Stimulated activated CD4-positive, alpha-beta T cell treated with anti-CD3 and anti-CD28 coated beads, Interleukin-15, amount 100 ng/mL, for 1 hour (primary cell): ENCODE measurements at regions not wholly inside any gene's neighbourhood (a gene's known extent, or its start where the extent isn't known, plus 50 kb on each side); places are given as distances from the start of the nearest gene placed in this dataset.
A peak's percentile ranks its signal among the peaks of the same experiment; 100 is the strongest.
"Not testable (repeated sequence)": the region's sequence is repeated elsewhere in the genome, so short reads cannot be mapped to it uniquely, and the experiment has no call there.

Experiments used
- DNase-seq, 2 donors: peaks; one replicate each; pipeline ENCODE4 v3.0.0-alpha.2; 2020; ENCODE audit warnings: low read depth in 1 of 2, low spot score in 1 of 2

DNA sequence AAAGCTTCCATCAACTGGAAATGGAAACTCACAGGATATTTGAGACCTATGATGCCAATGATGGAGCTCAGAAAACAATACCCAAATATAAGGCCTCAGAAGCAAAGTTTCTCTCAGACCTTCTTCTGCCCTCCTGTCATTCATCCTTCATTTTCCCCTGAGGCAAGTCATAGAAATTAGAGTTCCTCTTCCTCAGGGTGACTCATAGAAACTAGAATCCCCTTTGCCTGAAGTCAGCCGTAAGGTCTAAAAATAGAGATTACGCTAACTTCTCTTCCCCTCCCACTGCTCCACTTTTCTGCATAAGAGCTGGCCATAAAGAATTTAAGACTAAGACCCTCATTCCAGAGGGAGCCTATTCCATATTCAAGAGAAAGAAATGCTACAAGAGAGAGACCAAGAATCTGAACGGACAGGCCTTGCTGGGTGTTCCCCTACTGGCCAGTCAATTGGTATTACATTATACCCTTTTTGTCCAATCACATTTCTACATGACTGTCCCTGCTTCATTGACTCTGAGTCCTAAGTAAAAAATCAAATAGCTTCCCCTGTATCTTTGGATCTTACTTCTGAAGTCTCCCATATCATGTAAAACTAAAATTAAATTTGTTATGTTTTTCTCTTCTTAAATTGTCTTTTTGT lies 994.9 kb downstream of the ADGRL2 start:
- no peak for DNase-seq

DNA sequence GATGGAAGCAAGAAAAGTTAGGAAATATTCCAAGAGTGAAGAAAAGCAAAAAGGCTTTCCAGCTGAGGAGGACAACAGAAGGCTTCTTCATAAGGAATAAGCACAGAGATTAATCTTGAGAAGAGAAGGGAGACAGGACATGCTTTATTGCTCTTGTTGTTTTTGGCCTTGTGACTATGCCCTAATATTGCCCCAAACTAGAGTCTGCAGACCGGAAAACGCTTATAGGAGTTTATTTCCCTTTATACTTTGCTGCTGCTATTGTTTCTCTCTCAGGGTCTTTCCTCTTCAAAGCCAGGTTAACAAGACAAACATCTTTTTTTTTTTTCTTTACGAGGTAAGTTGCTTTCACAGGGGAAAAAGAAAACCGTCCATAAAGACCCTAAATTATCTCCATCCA lies 991.4 kb downstream of the ADGRL2 start:
- no peak for DNase-seq

DNA sequence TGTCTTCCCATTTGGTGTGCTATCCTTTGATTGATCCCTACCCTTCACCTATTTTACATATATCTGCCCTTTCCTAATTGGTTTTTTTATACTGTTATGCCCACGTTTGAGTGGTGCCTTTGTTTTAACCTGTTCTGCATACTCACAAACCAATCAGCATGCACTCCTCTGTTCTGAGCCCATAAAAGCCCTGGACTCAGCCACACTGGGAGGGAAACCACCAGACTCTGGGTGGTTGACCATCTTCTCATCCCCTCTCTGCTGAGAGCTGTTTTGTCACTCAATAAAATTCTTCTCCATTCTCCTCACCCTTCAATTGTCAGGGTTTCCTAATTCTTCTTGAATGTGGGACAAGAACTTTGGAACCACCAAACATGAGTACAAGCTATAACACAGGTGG lies 989.8 kb downstream of the ADGRL2 start:
- no peak for DNase-seq

DNA sequence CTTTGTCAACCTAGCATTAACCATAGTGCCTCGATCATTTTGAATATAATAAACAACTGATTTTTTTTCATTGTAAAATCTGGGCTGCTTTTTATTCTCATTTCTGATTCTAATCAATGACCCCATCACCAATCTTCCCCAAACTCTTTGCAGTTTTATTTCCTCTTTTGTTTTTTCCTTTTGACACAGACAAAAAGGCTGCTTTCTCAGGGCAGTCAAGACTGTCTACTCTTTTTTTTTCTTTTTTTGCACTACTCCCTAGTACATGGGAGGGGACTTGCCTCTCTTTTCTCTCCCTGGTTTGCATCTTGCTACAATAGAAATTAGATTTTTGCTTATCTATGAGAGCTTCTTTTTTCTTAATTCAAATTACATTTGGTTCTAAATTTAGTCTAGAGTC lies 987.9 kb downstream of the ADGRL2 start:
- no peak for DNase-seq

DNA sequence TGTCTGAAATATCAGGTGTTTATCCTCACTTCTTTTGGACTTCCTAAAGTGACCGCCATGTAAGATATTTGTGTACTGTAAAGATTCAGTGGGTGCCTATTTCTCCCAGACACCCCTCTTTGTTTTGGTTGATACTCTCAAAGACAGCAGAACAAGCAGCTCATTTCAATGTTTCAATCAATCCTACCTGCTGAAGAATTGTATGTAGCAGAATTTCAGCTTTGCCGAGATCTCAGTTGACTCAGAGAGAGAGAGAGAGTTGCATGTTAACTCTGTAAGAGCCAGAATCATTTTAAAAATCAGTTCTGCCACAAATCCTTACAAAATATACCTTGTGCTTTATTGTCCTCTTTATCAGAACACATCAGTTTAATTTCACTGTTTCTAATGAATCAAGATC lies 987.3 kb downstream of the ADGRL2 start:
- no peak for DNase-seq

DNA sequence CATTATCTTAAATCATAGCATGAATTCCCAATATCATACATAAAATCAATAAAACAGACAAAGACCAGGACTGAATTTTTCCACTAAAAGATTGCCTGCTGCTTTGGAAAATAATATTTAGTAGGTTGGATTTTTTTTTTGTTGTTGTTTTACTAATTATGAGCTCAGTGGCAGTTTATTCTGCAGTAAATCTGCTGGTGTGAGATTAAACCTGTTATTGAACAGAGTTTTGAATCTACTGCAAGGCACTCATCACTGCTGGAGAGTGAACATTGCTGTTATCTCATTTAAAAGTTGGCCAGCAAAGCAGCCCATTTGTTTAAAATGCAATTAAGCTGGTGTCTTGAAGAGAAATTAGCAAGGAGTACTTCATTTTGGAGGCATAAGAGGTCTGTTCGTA lies 986.1 kb downstream of the ADGRL2 start:
- no peak for DNase-seq

DNA sequence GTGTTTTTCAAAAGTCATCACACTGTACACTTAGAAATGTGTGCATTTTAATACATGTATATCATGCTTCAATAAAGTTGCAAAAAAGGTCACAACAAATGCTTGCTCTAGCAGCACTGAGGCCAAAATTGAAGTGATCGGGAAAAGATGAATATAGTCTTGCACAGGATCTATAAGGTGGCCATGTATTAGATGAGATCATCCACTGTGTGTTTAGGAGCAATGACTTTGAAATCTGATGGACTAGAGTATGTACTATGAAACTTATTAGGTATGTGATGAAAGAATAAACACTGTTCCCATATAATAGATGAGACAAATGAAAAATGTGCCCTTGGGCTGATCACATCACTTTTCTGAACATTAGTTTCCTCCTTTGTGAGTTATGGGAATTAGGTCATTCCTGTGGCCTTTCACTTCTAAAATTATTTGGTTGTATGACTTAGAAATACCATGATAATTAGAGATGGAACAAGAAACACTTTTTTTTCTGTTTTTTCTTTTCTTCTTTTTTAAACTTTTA lies 984.6 kb downstream of the ADGRL2 start:
- no peak for DNase-seq

DNA sequence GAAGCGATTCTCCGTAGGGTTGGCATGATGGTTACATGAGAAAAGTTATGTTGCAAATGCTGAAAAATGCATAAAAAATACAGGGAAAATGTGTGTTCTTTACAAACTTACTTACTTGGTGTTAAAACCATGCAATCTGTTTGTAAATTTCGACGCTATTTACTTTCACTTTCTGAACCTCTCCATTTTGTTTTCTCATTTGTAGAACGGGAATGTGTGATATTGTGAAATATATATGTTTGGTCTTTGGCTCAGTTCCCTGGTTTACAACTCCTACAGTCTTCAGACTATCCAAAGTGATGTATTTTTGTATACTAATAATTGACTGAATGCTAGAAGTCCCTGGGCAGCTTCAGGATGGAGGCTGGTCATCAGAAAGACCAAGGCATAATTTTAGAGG lies 982.3 kb downstream of the ADGRL2 start:
- DNase-seq: no peak

DNA sequence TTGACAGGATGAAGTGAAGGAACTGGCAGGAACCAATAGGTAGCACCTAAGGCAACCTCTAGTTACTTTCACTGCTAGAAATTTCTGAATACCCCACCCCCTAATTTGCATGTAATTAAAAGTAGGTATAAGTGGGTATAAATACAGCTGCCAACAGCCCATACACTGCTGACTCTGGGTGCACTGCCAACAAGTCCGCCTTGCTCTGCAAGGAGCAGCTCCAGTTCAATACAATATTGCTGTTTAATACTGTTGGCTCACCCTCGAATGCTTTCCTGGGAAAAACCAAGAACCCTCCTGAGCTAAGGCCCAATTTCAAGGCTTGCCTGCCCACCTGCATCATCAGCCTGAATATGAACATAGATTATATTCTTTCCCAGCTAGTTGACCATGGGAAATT lies 981.9 kb downstream of the ADGRL2 start:
- no peak for DNase-seq

DNA sequence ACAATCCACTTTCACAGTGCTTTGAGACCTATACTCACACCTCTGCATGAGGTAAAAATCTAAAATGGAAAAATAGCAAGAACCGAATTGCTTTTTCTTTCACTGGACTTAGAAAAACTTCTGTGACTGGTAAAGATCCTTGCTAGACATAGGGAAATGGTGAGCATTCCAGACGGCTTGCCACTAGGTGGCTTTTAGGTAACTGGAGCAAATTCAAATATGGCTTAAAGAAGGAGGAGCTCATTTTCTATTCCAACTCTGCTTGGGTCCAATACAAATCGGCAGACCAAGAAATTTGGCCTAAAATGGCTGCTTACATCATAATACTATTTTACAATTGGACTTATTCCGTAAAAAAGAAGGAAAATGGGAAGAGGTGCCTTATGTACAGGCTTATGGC lies 977.9 kb downstream of the ADGRL2 start:
- no peak for DNase-seq

DNA sequence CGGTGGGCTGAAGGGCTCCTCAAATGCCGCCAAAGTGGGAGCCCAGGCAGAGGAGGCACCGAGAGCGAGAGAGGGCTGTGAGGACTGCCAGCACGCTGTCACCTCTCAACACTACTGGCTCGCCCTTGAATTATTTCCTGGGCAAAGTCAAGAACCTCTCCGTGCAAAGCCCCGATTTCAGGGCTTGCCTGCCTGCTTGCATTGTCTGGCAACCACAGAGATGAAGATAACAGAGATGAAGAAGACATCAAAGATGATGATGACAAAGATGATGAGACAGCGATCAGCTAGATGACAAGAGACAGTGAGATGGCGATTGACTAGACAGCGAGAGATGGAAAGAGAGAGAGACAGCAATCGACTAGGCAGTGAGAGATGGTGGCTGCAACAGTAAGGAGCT lies 976.5 kb downstream of the ADGRL2 start:
- DNase-seq: no peak

DNA sequence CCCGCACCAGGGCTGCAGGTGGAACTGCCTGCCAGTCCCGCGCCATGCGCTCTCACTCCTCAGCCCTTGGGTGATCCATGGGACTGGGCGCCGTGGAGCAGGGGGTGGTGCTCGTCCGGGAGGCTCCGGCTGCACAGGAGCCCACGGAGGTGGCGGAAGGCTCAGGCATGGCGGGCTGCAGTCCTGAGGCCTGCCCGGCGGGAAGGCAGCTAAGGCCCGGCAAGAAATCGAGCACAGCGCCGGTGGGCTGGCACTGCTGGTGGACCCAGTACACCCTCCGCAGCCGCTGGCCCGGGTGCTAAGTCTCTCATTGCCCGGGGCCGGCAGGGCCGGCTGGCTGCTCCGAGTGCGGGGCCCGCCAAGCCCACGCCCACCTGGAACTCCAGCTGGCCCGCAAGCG lies 976.0 kb downstream of the ADGRL2 start:
- not testable (repeated sequence) for DNase-seq

DNA sequence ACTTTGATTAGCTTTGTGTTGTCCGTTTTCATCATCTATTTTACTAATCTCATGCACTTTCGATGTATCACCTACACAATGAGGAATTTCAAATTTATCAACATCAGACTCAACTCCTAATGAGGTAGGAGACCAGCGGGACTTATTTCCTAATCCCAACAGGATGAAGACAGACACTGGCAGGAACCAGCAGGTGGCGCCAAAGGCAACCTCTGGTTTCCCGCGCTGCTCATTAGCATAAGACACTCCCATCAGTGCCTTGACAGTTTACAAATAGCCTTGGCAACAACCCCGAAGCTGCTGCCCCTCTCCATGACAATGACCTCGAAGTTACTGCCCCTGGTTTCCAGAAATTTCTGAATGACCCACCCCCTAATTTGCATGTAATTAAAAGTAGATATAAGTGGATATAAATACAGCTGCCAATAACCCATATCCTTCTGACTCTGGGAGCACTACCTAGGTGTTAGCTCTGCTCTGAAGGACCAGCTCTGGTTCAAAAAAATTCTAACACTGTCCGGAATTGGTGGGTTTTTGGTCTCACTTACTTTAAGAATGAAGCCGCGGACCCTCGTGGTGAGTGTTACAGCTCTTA lies 974.8 kb downstream of the ADGRL2 start:
- DNase-seq: peak in 1 of 2 donors; percentile 6

DNA sequence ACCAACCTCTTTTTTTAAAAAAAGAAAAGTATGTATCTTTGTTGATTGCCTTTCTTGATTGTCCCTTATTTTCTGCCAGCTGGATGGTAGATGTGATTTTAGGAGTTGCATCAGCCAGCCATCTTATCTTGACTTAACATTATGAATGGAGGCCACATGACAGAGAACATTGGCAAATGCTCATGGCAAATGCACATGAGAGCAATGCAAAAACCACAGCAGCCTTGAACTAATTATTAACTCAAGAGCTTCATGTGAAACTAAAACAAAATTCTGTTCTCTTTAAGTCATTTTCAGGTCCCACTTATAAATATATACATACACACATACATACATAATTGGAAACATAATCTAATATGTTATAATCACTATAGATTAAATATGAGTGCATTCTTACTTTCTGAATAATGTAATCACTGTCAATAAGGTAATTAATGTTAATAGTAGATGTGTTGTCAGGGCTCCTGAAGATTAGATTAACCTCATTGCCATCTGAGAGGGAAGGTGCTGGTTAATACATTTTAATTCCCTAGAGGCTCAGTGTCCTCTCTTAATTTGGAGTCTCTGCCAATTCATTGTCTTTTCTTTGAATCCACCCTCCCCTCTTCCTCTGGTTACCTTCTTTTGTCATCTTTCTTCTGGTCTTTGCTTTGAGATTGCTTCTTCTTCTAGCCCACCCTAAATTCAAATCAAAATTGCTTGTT lies 962.2 kb downstream of the ADGRL2 start:
- no peak for DNase-seq

DNA sequence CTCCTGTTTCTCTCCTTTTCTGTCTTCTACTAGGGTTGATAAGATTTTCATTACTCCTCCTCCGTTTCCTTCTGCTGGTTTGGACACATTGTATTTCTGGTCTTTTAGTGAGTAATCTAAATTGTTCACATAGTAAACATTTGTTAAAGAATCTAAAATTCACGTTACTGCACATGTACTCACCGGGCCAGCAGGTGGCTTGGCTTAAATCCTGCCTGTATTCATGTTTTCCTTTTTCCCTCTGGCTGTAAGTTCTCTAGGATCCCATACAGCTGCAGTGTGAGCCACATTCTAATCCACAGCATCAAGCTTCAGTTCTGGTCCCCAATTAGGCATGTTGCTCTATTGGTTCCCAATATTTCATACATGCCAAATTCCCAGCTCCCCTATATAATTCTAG lies 958.3 kb downstream of the ADGRL2 start:
- DNase-seq: no peak

DNA sequence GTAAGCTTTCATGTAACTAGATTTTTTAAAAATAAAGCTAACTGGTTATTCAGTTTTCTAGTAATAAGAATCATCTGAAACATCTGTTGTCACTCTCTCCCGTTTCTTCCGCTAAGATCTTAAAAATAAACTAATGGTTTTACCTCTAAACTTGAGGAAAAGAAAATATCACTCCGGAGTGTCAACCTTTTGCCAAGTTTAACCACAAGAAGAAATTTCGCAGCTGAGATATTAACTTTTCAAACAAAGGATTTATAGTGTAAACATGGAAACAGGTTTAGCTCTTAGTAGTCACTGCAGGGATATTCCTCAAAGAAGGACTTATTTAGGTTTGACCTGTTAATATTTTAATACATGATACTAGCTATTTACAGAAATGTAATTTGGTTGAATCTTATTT lies 954.9 kb downstream of the ADGRL2 start:
- no peak for DNase-seq

DNA sequence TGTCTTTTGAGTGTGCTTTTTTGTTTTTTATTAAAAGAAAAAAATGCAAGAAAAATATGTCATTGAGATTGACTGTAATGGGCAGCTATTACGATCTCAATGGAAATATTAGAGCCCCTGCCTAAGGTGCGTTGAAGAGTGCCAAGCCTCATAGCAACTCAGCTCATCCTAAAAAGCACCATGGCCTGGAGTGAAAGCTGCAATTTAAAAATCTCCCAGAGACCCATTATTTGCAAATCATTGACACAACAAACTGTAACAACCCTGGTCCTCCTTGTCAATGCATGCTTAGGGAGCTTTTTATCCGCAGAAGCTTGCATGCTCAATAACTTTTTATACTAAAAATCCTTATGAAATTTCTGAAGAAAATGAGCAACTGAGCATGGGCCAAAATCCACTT lies 954.5 kb downstream of the ADGRL2 start:
- DNase-seq: no peak

DNA sequence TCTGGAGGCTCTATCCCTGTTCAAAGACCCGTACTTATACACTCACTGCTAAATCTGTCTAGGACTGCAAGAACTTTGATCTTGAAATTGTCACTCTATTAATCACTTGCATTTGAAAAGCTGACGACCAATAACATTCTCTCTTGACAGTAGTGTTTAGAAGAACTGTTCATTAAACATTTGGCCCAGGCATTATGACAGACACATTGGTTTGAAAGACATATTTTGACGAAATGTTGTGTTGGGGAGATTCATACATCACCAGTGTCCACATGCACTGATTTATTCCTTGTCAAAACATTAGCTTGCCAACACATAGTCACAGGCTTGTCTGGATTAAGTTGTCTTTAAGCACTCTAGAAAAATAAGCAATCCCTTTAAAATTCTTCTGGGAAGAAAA lies 951.3 kb downstream of the ADGRL2 start:
- no peak for DNase-seq

DNA sequence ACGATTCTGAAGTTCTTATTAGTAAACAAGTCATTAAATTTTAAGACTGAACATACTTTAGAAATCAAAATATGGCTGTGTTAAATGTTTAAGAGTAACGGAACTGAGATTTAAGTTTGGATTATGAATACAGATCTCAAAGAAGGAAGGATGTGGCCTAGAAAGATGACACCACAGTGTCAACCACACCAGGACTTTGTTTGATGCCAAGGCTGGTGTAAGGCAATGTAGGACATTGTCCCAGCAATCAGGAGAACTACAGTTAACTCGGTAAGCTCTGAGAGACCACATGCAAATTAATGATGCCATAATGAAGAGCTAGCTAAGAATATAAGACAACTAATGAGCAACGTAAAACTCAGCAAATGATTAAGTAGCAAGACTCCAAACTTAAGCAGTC lies 932.9 kb downstream of the ADGRL2 start:
- no peak for DNase-seq

DNA sequence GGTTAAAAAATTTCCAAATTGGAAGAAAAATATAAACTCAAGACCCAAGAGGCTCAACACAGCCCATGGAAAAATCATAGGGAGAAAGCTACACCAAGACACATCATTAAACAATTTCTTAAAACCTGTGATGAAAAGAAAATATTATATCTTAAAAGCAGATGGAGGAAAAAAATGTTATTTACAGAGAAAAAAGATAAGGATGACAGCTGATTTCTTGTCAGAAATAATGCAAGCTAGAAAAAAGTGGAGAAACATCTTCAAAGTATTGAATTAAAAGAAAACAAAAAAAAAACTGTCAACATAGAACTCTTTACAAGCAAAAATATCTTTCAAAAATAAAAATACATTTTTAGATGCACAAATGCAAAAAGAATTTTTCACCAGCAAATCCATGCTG lies 930.5 kb downstream of the ADGRL2 start:
- no peak for DNase-seq

DNA sequence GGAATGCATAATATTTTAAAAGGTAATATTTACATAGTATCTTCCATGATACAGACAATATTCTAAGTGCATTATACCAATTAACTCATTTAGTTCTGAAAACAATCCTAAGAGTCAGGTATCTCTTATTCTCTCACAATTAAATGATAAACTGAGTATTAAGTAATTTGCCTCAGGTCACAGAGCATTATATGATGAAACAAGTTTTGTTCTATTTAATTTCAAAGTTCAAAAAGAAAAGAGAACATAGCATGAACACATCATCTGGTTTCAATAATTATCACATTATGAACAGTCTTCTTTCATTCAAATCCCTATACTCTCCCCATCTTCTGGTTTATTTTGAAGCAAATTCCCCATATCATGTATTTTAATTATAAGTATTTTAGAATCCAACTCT lies 927.5 kb downstream of the ADGRL2 start:
- no peak for DNase-seq

DNA sequence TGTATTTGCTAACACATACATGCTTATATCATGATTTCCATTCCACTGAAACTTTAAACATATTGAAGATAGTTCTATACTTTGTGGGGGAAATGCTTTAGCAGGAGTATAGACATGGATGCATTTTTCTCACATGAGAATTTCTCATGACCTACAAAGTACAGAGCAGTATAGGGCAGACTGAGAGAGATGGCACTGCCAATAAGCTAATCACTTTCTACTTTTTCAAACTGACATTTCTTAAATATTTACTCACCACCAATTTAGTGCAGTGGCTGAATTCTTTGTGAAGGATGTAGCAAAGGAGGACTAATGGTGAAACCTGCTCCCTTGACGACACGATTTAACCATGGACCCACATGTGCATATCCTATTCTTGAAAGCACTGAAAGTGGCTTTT lies 923.5 kb downstream of the ADGRL2 start:
- no peak for DNase-seq

DNA sequence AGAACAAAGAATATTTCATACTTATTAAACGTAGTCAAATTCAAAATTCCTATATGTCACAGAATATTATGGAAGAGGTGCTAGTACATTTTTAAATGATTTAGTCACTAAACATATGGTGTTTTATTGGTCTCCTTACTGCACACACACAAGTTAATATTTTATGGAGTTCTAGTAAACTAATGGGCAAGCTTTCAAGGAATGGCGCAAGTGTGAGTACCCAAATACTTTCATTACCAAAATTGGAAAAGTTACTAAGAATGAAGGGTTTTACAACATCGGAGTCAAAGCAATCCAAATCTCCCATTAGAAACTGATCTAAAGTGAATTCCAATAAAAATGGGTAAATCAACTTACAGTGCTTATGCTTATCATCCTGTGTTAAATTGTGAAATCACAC lies 921.9 kb downstream of the ADGRL2 start:
- DNase-seq: no peak
